ENCODE measurements at regions not wholly inside any gene's neighbourhood (a gene's known extent, or its start where the extent isn't known, plus 50 kb on each side); places are given as distances from the start of the nearest gene placed in this dataset.

- TF ChIP-seq, protein P1, sequence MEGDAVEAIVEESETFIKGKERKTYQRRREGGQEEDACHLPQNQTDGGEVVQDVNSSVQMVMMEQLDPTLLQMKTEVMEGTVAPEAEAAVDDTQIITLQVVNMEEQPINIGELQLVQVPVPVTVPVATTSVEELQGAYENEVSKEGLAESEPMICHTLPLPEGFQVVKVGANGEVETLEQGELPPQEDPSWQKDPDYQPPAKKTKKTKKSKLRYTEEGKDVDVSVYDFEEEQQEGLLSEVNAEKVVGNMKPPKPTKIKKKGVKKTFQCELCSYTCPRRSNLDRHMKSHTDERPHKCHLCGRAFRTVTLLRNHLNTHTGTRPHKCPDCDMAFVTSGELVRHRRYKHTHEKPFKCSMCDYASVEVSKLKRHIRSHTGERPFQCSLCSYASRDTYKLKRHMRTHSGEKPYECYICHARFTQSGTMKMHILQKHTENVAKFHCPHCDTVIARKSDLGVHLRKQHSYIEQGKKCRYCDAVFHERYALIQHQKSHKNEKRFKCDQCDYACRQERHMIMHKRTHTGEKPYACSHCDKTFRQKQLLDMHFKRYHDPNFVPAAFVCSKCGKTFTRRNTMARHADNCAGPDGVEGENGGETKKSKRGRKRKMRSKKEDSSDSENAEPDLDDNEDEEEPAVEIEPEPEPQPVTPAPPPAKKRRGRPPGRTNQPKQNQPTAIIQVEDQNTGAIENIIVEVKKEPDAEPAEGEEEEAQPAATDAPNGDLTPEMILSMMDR (conservative IDR thresholded peaks at IDR 0.05; ENCODE audit: low read depth, low read length), result no peak
- TF ChIP-seq, protein P2, sequence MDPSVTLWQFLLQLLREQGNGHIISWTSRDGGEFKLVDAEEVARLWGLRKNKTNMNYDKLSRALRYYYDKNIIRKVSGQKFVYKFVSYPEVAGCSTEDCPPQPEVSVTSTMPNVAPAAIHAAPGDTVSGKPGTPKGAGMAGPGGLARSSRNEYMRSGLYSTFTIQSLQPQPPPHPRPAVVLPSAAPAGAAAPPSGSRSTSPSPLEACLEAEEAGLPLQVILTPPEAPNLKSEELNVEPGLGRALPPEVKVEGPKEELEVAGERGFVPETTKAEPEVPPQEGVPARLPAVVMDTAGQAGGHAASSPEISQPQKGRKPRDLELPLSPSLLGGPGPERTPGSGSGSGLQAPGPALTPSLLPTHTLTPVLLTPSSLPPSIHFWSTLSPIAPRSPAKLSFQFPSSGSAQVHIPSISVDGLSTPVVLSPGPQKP (IDR thresholded peaks at IDR 0.05; ENCODE audit: borderline replicate concordance, low read depth, low read length), result no peak
- TF ChIP-seq POLR2A (IDR thresholded peaks at IDR 0.05; ENCODE audit: low read depth, low read length), result no peak
- no peak for TF ChIP-seq MXI1 (IDR thresholded peaks at IDR 0.05; ENCODE audit: borderline replicate concordance, low read depth, low read length)
- no peak for TF ChIP-seq RFX5 (IDR thresholded peaks at IDR 0.05; ENCODE audit: low read depth, low read length)
- no peak for TF ChIP-seq NFE2L2 (IDR thresholded peaks at IDR 0.05; ENCODE audit: low read depth, low read length)
- TF ChIP-seq MAFK (IDR thresholded peaks at IDR 0.05; ENCODE audit: low read depth, low read length), result no peak
- TF ChIP-seq USF2 (IDR thresholded peaks at IDR 0.05; ENCODE audit: low read depth, low read length), result no peak
- no peak for TF ChIP-seq MAZ (IDR thresholded peaks at IDR 0.05; ENCODE audit: borderline replicate concordance, low read depth, low read length)
- TF ChIP-seq CEBPB (IDR thresholded peaks at IDR 0.05; ENCODE audit: low read depth, low read length), result no peak
- TF ChIP-seq BHLHE40 (IDR thresholded peaks at IDR 0.05; ENCODE audit: low read depth, low read length), result no peak
- TF ChIP-seq RAD21 (IDR thresholded peaks at IDR 0.05; ENCODE audit: low read length), result no peak
These were observed 90.4 kb downstream of the BMP2 start for GRCh38 chr20:6857927-6858326.
